CD14-positive monocyte (primary cell): ENCODE measurements at regions not wholly inside any gene's neighbourhood (a gene's known extent, or its start where the extent isn't known, plus 50 kb on each side); places are given as distances from the start of the nearest gene placed in this dataset.

ENCODE experiments used
- DNase-seq, 3 donors: peaks; one replicate each; pipeline ENCODE4 v3.0.0-alpha.2; 2011 to 2022
- H2AFZ ChIP-seq: 2 replicates; pipeline ENCODE4 v1.6.0; 2012; ENCODE audit warnings: mild to moderate bottlenecking, low read depth, low read length, inconsistent platforms; ENCODE audit not compliant: insufficient read depth, poor library complexity, severe bottlenecking
- H3K27ac ChIP-seq, 2 donors: 1 replicate in 1 of 2; 2 replicates in 1 of 2; pipeline ENCODE4 v1.5.1; 2012 to 2013; ENCODE audit warnings: low read length in 2 of 2, control low read depth in 1 of 2, inconsistent platforms in 1 of 2, low read depth in 1 of 2, mild to moderate bottlenecking in 1 of 2
- H3K27me3 ChIP-seq, 2 donors: one replicate each; pipeline versions ENCODE4 v1.6.0 to v1.6.1; 2011 to 2013; ENCODE audit warnings: low read length in 2 of 2; ENCODE audit not compliant: control insufficient read depth in 2 of 2, insufficient read depth in 2 of 2
- H3K36me3 ChIP-seq, 2 donors: replicated peaks in 1 of 2; 1 replicate in 1 of 2; 2 replicates in 1 of 2; pipeline versions ENCODE4 v1.5.1 to v1.6.1; 2012 to 2013; ENCODE audit warnings: low read length in 2 of 2, control low read depth in 1 of 2, inconsistent platforms in 1 of 2, mild to moderate bottlenecking in 1 of 2; ENCODE audit not compliant: insufficient read depth in 2 of 2, control insufficient read depth in 1 of 2
- H3K4me1 ChIP-seq, 2 donors: 1 replicate in 1 of 2; 2 replicates in 1 of 2; pipeline versions ENCODE4 v1.5.1 to v1.6.1; 2012 to 2013; ENCODE audit warnings: low read length in 2 of 2, control low read depth in 1 of 2, inconsistent platforms in 1 of 2, mild to moderate bottlenecking in 1 of 2, moderate library complexity in 1 of 2; ENCODE audit not compliant: insufficient read depth in 2 of 2, control insufficient read depth in 1 of 2
- H3K4me2 ChIP-seq: replicated peaks from 2 replicates; pipeline ENCODE3; 2012; ENCODE audit warnings: low read length, moderate library complexity, mild to moderate bottlenecking; ENCODE audit not compliant: poor library complexity, severe bottlenecking; ENCODE audit errors: extremely low read depth
- H3K4me3 ChIP-seq, 3 experiments: fragments of 200-600 bp in 1 of 3; sonication (generic) in 1 of 3; replicated peaks in 1 of 3; 1 replicate in 2 of 3; 2 replicates in 1 of 3; pipeline ENCODE4 v1.5.1; 2011 to 2013; ENCODE audit warnings: low read length in 3 of 3, mild to moderate bottlenecking in 3 of 3, control low read depth in 2 of 3, low read depth in 2 of 3, inconsistent platforms in 1 of 3, moderate library complexity in 1 of 3
- H3K79me2 ChIP-seq: 2 replicates; pipeline ENCODE4 v1.6.0; 2012; ENCODE audit warnings: mild to moderate bottlenecking, control low read depth, inconsistent platforms, low read length, moderate library complexity; ENCODE audit not compliant: insufficient read depth
- H3K9ac ChIP-seq: 2 replicates; pipeline ENCODE4 v1.6.0; 2017; ENCODE audit warnings: low read length, mild to moderate bottlenecking; ENCODE audit not compliant: insufficient read depth, poor library complexity, severe bottlenecking
- H3K9me3 ChIP-seq, 2 donors: replicated peaks in 1 of 2; 1 replicate in 1 of 2; 2 replicates in 1 of 2; pipeline versions ENCODE4 v1.5.1 to v1.6.1; 2012 to 2013; ENCODE audit warnings: low read length in 2 of 2, control low read depth in 1 of 2; ENCODE audit not compliant: control insufficient read depth in 1 of 2, insufficient read depth in 1 of 2
- H4K20me1 ChIP-seq: 2 replicates; pipeline ENCODE4 v1.6.0; 2012; ENCODE audit warnings: mild to moderate bottlenecking, low read length, control low read depth, moderate library complexity; ENCODE audit not compliant: insufficient read depth
- H3K27ac Mint-ChIP-seq, 7 donors: one replicate each; pipeline ENCODE4 v1.8.0; 2020; ENCODE audit warnings: mild to moderate bottlenecking in 7 of 7, mixed read lengths in 7 of 7, moderate library complexity in 6 of 7, inconsistent platforms in 2 of 7
- H3K27me3 Mint-ChIP-seq, 3 donors: one replicate each; pipeline ENCODE4 v1.8.0; 2021 to 2022; ENCODE audit warnings: low read depth in 3 of 3, mild to moderate bottlenecking in 3 of 3, mixed read lengths in 3 of 3, moderate library complexity in 3 of 3, inconsistent platforms in 1 of 3
- H3K36me3 Mint-ChIP-seq, 2 donors: one replicate each; pipeline ENCODE4 v1.8.0; 2020; ENCODE audit warnings: mixed read lengths in 2 of 2, inconsistent platforms in 1 of 2, mild to moderate bottlenecking in 1 of 2
- H3K4me1 Mint-ChIP-seq: one replicate; pipeline ENCODE4 v1.8.0; 2020; ENCODE audit warnings: mild to moderate bottlenecking, mixed read lengths
- H3K4me3 Mint-ChIP-seq, 2 donors: one replicate each; pipeline ENCODE4 v1.8.0; 2020; ENCODE audit warnings: mild to moderate bottlenecking in 2 of 2, mixed read lengths in 2 of 2, moderate library complexity in 1 of 2
- H3K9me3 Mint-ChIP-seq, 7 donors: one replicate each; pipeline ENCODE4 v1.8.0; 2020 to 2022; ENCODE audit warnings: mixed read lengths in 7 of 7, mild to moderate bottlenecking in 6 of 7, moderate library complexity in 6 of 7, inconsistent platforms in 2 of 7
- WGBS: methylation state at CpG from one replicate; pipeline ENCODE4 v1.1.5; 2013; ENCODE audit warnings: missing lambda C conversion rate; ENCODE audit not compliant: insufficient coverage; 5-methylcytosine and 5-hydroxymethylcytosine counted together
- intact Hi-C, 2 donors: fragments of 100-400 bp; cut with micrococcal nuclease; formaldehyde crosslinking; loops; one replicate each; pipeline versions ENCODE4 v1.15.0 to v1.15.1; 2023
- TF ChIP-seq, protein P1 (sequence below): fragments of 200-600 bp; IDR thresholded peaks from one replicate; pipeline ENCODE4 v1.8.0; 2022; ENCODE audit warnings: antibody characterized with exemption, mild to moderate bottlenecking

DNA sequence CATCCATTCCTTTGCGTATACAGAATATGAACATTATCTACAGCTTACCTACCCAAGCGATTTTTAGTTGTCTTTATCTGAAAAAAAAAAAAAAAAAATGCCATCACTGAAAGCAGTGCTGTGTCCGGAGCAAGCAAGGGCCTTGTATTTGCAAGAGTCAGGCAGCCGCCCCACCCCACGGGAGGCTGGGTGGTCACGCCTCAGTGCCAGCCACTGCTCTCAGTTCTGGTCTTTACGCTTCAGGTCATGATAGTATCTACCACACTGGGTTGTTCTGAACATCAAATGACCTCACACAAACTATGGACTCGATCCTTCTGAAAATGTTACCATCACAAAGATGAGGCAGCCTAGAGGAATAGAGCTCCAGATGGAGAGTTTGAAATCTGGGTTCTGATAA is 62.7 kb upstream of the HELT start:
- no peaks in the 10 kb centered on the region for H3K36me3 Mint-ChIP-seq

DNA sequence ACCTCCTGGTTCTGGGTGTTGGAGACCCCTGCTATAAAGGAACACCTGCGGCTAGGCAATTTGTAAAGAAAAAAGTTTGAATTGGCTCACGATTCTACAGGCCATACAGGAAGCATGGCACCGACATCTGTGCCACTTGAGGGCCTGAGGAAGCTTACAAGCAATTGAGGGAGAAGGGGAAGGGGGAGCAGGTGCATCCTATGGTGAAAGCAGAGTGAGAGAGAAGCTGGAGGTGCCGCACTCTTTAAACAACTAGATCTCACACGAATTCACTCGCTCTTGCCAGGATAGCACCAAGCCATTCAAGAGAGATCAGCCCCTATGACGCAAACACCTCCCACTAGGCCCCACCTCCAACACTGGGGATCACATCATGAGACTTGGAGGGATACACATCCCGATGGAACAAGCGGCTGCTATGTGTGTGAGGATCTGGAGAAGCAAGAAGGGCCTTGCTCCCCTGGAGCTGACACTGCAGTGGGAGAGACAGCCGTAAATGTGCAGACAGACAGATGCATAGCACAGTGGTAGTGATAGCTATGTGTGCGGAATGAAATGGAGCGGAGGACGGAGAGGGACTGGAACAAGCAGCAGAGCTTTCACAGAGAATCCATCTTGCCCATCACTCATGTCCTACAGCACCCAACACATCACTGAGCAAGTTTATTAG is 60.7 kb upstream of the HELT start:
- 46% methylated on average over 6 of the region's 13 CpGs for WGBS
- H3K4me2 ChIP-seq, result no peak overlapping the region
- TF ChIP-seq, protein P1, sequence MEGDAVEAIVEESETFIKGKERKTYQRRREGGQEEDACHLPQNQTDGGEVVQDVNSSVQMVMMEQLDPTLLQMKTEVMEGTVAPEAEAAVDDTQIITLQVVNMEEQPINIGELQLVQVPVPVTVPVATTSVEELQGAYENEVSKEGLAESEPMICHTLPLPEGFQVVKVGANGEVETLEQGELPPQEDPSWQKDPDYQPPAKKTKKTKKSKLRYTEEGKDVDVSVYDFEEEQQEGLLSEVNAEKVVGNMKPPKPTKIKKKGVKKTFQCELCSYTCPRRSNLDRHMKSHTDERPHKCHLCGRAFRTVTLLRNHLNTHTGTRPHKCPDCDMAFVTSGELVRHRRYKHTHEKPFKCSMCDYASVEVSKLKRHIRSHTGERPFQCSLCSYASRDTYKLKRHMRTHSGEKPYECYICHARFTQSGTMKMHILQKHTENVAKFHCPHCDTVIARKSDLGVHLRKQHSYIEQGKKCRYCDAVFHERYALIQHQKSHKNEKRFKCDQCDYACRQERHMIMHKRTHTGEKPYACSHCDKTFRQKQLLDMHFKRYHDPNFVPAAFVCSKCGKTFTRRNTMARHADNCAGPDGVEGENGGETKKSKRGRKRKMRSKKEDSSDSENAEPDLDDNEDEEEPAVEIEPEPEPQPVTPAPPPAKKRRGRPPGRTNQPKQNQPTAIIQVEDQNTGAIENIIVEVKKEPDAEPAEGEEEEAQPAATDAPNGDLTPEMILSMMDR, result no peak
- H3K27me3 ChIP-seq, result no peaks in the 10 kb centered on the region
- H4K20me1 ChIP-seq, result no peaks in the 10 kb centered on the region
- H2AFZ ChIP-seq, result no peak overlapping the region
- intact Hi-C loops, result loop anchor here in 1 of 2 donors (10.0 kb wide), 1 partner anchor 53 kb away; no protein-coding TSS in a partner anchor
- Mint-ChIP-seq H3K4me3 (no peak overlapping the region), H3K27me3 (peaks cover 3 to 7% (median 4%) of the 10 kb centered on the region in 3 donors), H3K9me3 (peaks cover 0 to 2% (median 0%) of the 10 kb centered on the region in 7 donors), H3K27ac (no peak overlapping the region), H3K4me1 (peaks cover 19% of the 10 kb centered on the region), H3K36me3 (no peaks in the 10 kb centered on the region)
- no peak overlapping the region for H3K9ac ChIP-seq
- no peaks in the 10 kb centered on the region for H3K9me3 ChIP-seq
- no peak overlapping the region for H3K4me3 ChIP-seq
- no peaks in the 10 kb centered on the region for H3K36me3 ChIP-seq
- no peaks in the 10 kb centered on the region for H3K79me2 ChIP-seq
- no peak for DNase-seq
- no peak overlapping the region for H3K27ac ChIP-seq
- H3K4me1 ChIP-seq, result peaks cover 10 to 11% of the 10 kb centered on the region in 2 donors

More for the DNA sequence above, 62.7 kb upstream of the HELT start:
- Histone ChIP-seq H3K27ac (no peak overlapping the region), H4K20me1 (no peaks in the 10 kb centered on the region), H3K36me3 (no peaks in the 10 kb centered on the region), H2AFZ (no peak overlapping the region), H3K79me2 (no peaks in the 10 kb centered on the region), H3K4me3 (no peak overlapping the region), H3K4me1 (peaks cover 10 to 11% of the 10 kb centered on the region in 2 donors), H3K9ac (no peak overlapping the region), H3K4me2 (no peak overlapping the region), H3K27me3 (no peaks in the 10 kb centered on the region), H3K9me3 (no peaks in the 10 kb centered on the region)
- TF ChIP-seq, protein P1, result no peak
- peaks cover 0 to 1% (median 0%) of the 10 kb centered on the region in 7 donors for H3K9me3 Mint-ChIP-seq
- H3K27me3 Mint-ChIP-seq, result peaks cover 3 to 11% (median 4%) of the 10 kb centered on the region in 3 donors
- intact Hi-C loops, result loop anchor here in 1 of 2 donors (10.0 kb wide), 1 partner anchor 51 kb away; no protein-coding TSS in a partner anchor
- DNase-seq, result no peak
- 100% methylated on average over 5 of the region's 8 CpGs for WGBS
- H3K4me3 Mint-ChIP-seq, result no peak overlapping the region
- peaks cover 19% of the 10 kb centered on the region for H3K4me1 Mint-ChIP-seq
- H3K27ac Mint-ChIP-seq, result no peak overlapping the region
